ENCODE measurements at regions not wholly inside any gene's neighbourhood (a gene's known extent, or its start where the extent isn't known, plus 50 kb on each side); places are given as distances from the start of the nearest gene placed in this dataset.

GRCh38 chr12:68470664-68471328, 138.6 kb upstream of the MDM1 start:
- TF ChIP-seq ZNF488 (tag by site-specific recombination; IDR thresholded peaks at IDR 0.05) (no peak), ZNF629 (tag by site-specific recombination; IDR thresholded peaks at IDR 0.05) (no peak), YY1 (tag by site-specific recombination; IDR thresholded peaks at IDR 0.05) (no peak), ZNF501 (tag by site-specific recombination; IDR thresholded peaks at IDR 0.05) (no peak), BCL6B (tag by site-specific recombination; IDR thresholded peaks at IDR 0.05) (no peak), ZNF48 (tag by site-specific recombination; IDR thresholded peaks at IDR 0.05) (no peak), INSM2 (tag by site-specific recombination; IDR thresholded peaks at IDR 0.05) (no peak), ZNF394 (tag by site-specific recombination; IDR thresholded peaks at IDR 0.05; ENCODE audit: borderline replicate concordance) (no peak)
- no peak overlapping the region for H3K4me3 ChIP-seq (ENCODE audit: low read depth, low read length)
- H3K4me1 ChIP-seq (ENCODE audit: control insufficient read depth, insufficient read depth, low read length): no peaks in the 10 kb centered on the region
- no peaks in the 10 kb centered on the region for H3K36me3 ChIP-seq (ENCODE audit: control insufficient read depth in 2 of 2, insufficient read depth in 1 of 2, low read length in 2 of 2)
- CTCF ChIA-PET: no interaction called here
- POLR2A ChIA-PET: no interaction called here
- H3K27ac ChIP-seq (ENCODE audit: extremely low read depth, low read depth, low read length): no peak overlapping the region
- no peaks in the 10 kb centered on the region for H3K9me3 ChIP-seq (ENCODE audit: control insufficient read depth, insufficient read depth, low read depth, low read length)

GRCh38 chr12:68474467-68475204, 136.1 kb upstream of the RAP1B start:
- ChIA-PET POLR2A (no interaction called here), CTCF (interaction anchor here (0.9 kb wide), 1 partner anchor 12 kb away, joined by 3 read pairs; no protein-coding TSS in a partner anchor)

GRCh38 chr12:68476794-68477193, 133.9 kb upstream of the RAP1B start:
- POLR2A ChIA-PET: no interaction called here
- Histone ChIP-seq H3K27ac (ENCODE audit: extremely low read depth, low read depth, low read length) (no peak overlapping the region), H3K36me3 (ENCODE audit: control insufficient read depth in 2 of 2, insufficient read depth in 1 of 2, low read length in 2 of 2) (no peaks in the 10 kb centered on the region), H3K4me1 (ENCODE audit: control insufficient read depth, insufficient read depth, low read length) (no peaks in the 10 kb centered on the region), H3K4me3 (ENCODE audit: low read depth, low read length) (no peak overlapping the region), H3K9me3 (ENCODE audit: control insufficient read depth, insufficient read depth, low read depth, low read length) (no peaks in the 10 kb centered on the region)
- TF ChIP-seq ZNF132 (tag by site-specific recombination; IDR thresholded peaks at IDR 0.05; ENCODE audit: borderline replicate concordance): no peak
- no peak for TF ChIP-seq IKZF3 (tag by site-specific recombination; IDR thresholded peaks at IDR 0.05)
- no peak for TF ChIP-seq ZNF214 (tag by site-specific recombination; IDR thresholded peaks at IDR 0.05; ENCODE audit: borderline replicate concordance)
- TF ChIP-seq ZNF311 (tag by site-specific recombination; IDR thresholded peaks at IDR 0.05; ENCODE audit: borderline replicate concordance): no peak
- TF ChIP-seq ZNF394 (tag by site-specific recombination; IDR thresholded peaks at IDR 0.05; ENCODE audit: borderline replicate concordance): no peak
- CTCF ChIA-PET: interaction anchor here (0.8 kb wide), 1 partner anchor 11 kb away, joined by 3 read pairs; no protein-coding TSS in a partner anchor

More at GRCh38 chr12:68474467-68475204, 136.1 kb upstream of the RAP1B start:
- Histone ChIP-seq H3K4me1 (ENCODE audit: control insufficient read depth, insufficient read depth, low read length) (no peaks in the 10 kb centered on the region), H3K36me3 (ENCODE audit: control insufficient read depth in 2 of 2, insufficient read depth in 1 of 2, low read length in 2 of 2) (no peaks in the 10 kb centered on the region), H3K9me3 (ENCODE audit: control insufficient read depth, insufficient read depth, low read depth, low read length) (no peaks in the 10 kb centered on the region), H3K27ac (ENCODE audit: extremely low read depth, low read depth, low read length) (no peak overlapping the region), H3K4me3 (ENCODE audit: low read depth, low read length) (no peak overlapping the region)
- peak; percentile 72 for TF ChIP-seq ATF2 (tag by site-specific recombination; IDR thresholded peaks at IDR 0.05; ENCODE audit: low read depth)
- no peak for TF ChIP-seq ZNF654 (tag by site-specific recombination; IDR thresholded peaks at IDR 0.05; ENCODE audit: low read depth)

All from HEK293 (cell line).